Karpas-422 (cell line): ENCODE measurements at regions not wholly inside any gene's neighbourhood (a gene's known extent, or its start where the extent isn't known, plus 50 kb on each side); places are given as distances from the start of the nearest gene placed in this dataset.

Experiments
- DNase-seq: peaks from one replicate; pipeline ENCODE4 v3.0.0-alpha.2; 2015
- H2AFZ ChIP-seq: fragments of 200-600 bp; sonication (generic); 2 replicates; pipeline ENCODE4 v1.6.1; 2014; ENCODE audit warnings: antibody characterized with exemption, low read length, mixed read lengths
- H3K27ac ChIP-seq: fragments of 200-600 bp; sonication (generic); 2 replicates; pipeline ENCODE4 v1.5.1; 2014; ENCODE audit warnings: mild to moderate bottlenecking, low read length, moderate library complexity
- H3K27me3 ChIP-seq: fragments of 200-600 bp; sonication (generic); 2 replicates; pipeline ENCODE4 v1.6.1; 2014; ENCODE audit warnings: low read length, mixed read lengths
- H3K36me3 ChIP-seq: fragments of 200-600 bp; sonication (generic); 2 replicates; pipeline ENCODE4 v1.6.1; 2014; ENCODE audit warnings: low read length, mixed read lengths; ENCODE audit not compliant: insufficient read depth
- H3K4me1 ChIP-seq: fragments of 200-600 bp; sonication (generic); 2 replicates; pipeline ENCODE4 v1.6.1; 2014; ENCODE audit warnings: mild to moderate bottlenecking, low read length, mixed read lengths
- H3K4me2 ChIP-seq: fragments of 200-600 bp; sonication (generic); 2 replicates; pipeline ENCODE4 v1.6.1; 2014; ENCODE audit warnings: low read length, low read depth, mild to moderate bottlenecking; ENCODE audit not compliant: poor library complexity, severe bottlenecking
- H3K4me3 ChIP-seq: fragments of 200-600 bp; sonication (generic); 2 replicates; pipeline ENCODE4 v1.5.1; 2014; ENCODE audit warnings: mild to moderate bottlenecking, antibody characterized with exemption, low read length, mixed read lengths
- H3K79me2 ChIP-seq: fragments of 200-600 bp; sonication (generic); 2 replicates; pipeline ENCODE4 v1.6.1; 2014; ENCODE audit warnings: mild to moderate bottlenecking, low read length, mixed read lengths
- H3K9ac ChIP-seq: fragments of 200-600 bp; sonication (generic); 2 replicates; pipeline ENCODE4 v1.6.0; 2014; ENCODE audit warnings: low read length
- H3K9me2 ChIP-seq: fragments of 200-600 bp; sonication (generic), shearing (Covaris generic); replicated peaks from 2 replicates; pipeline ENCODE4 v1.6.0; 2014; ENCODE audit warnings: mild to moderate bottlenecking, low read length, moderate library complexity; ENCODE audit not compliant: insufficient read depth
- H3K9me3 ChIP-seq: fragments of 300-700, 200-600 bp; sonication (generic); 2 replicates; pipeline ENCODE4 v1.6.1; 2014; ENCODE audit warnings: low read length, mixed read lengths
- H4K20me1 ChIP-seq: fragments of 200-600 bp; sonication (generic); 2 replicates; pipeline ENCODE4 v1.6.1; 2014; ENCODE audit warnings: mild to moderate bottlenecking, antibody characterized with exemption, low read length, low read depth; ENCODE audit not compliant: insufficient read depth

- Histone ChIP-seq H3K79me2 (no peaks in the 10 kb centered on the region), H4K20me1 (no peaks in the 10 kb centered on the region), H3K27ac (no peak overlapping the region), H2AFZ (no peak overlapping the region), H3K4me1 (no peaks in the 10 kb centered on the region), H3K4me3 (no peak overlapping the region), H3K27me3 (no peaks in the 10 kb centered on the region), H3K9ac (no peak overlapping the region), H3K4me2 (no peak overlapping the region), H3K36me3 (no peaks in the 10 kb centered on the region), H3K9me2 (no peaks in the 10 kb centered on the region), H3K9me3 (no peaks in the 10 kb centered on the region; the same call in 1 of the 2 replicates)
- DNase-seq: no peak
Observed at GRCh38 chr10:105509517-105509916, 868.4 kb downstream of the SORCS3 start.

DNA sequence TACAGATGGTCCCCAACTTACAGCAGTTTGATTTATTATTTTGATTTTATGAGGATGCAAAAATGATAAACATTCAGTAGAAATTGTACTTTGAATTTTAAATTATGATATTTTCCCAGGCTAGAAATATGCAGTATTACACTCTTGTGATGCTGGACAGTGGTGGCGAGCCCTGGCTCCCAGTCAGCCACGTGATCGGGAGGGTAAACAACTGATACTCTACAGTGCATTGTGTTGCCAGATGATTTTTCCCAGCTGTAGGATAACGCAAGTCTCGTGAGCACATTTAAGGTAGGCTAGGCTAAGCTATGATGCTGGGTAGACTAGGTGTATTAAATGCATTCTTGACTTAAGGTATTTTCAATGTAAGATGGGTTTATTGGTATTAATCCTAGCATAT is 865.2 kb downstream of the SORCS3 start:
- Histone ChIP-seq H3K4me3 (no peak overlapping the region), H3K9ac (no peak overlapping the region)

GRCh38 chr10:105503714-105504113 is 862.6 kb downstream of the SORCS3 start:
- Histone ChIP-seq H3K27ac (no peak overlapping the region), H3K79me2 (no peaks in the 10 kb centered on the region), H3K9ac (no peak overlapping the region), H3K27me3 (no peaks in the 10 kb centered on the region), H3K4me1 (no peaks in the 10 kb centered on the region), H3K36me3 (no peaks in the 10 kb centered on the region), H3K4me2 (no peak overlapping the region), H3K9me2 (no peaks in the 10 kb centered on the region), H2AFZ (no peak overlapping the region), H3K4me3 (no peak overlapping the region), H3K9me3 (peaks cover 2% of the 10 kb centered on the region), H4K20me1 (no peaks in the 10 kb centered on the region)
- DNase-seq: no peak

More for the DNA sequence above, 865.2 kb downstream of the SORCS3 start:
- Histone ChIP-seq H4K20me1 (no peaks in the 10 kb centered on the region), H2AFZ (no peak overlapping the region), H3K4me1 (no peaks in the 10 kb centered on the region), H3K9me2 (no peaks in the 10 kb centered on the region), H3K27ac (no peak overlapping the region), H3K4me2 (no peak overlapping the region), H3K27me3 (no peaks in the 10 kb centered on the region), H3K36me3 (no peaks in the 10 kb centered on the region), H3K79me2 (no peaks in the 10 kb centered on the region), H3K9me3 (no peaks in the 10 kb centered on the region; the same call in 1 of the 2 replicates)
- DNase-seq: no peak

- no peak overlapping the region for H3K9ac ChIP-seq
- H3K36me3 ChIP-seq: no peaks in the 10 kb centered on the region
- no peaks in the 10 kb centered on the region for H3K79me2 ChIP-seq
- no peaks in the 10 kb centered on the region for H4K20me1 ChIP-seq
- peaks cover 2% of the 10 kb centered on the region for H3K9me3 ChIP-seq
- H3K27ac ChIP-seq: no peak overlapping the region
- H3K27me3 ChIP-seq: no peaks in the 10 kb centered on the region
- H3K4me2 ChIP-seq: no peak overlapping the region
- no peak overlapping the region for H2AFZ ChIP-seq
- DNase-seq: peak; percentile 25
- H3K9me2 ChIP-seq: no peaks in the 10 kb centered on the region
- H3K4me1 ChIP-seq: no peaks in the 10 kb centered on the region
- no peak overlapping the region for H3K4me3 ChIP-seq
Observed at GRCh38 chr10:105502058-105502457, 861.0 kb downstream of the SORCS3 start.

GRCh38 chr10:105494944-105495343 is 853.9 kb downstream of the SORCS3 start:
- H3K27me3 ChIP-seq: no peaks in the 10 kb centered on the region
- H3K4me1 ChIP-seq: no peaks in the 10 kb centered on the region
- H3K9ac ChIP-seq: no peak overlapping the region

DNA sequence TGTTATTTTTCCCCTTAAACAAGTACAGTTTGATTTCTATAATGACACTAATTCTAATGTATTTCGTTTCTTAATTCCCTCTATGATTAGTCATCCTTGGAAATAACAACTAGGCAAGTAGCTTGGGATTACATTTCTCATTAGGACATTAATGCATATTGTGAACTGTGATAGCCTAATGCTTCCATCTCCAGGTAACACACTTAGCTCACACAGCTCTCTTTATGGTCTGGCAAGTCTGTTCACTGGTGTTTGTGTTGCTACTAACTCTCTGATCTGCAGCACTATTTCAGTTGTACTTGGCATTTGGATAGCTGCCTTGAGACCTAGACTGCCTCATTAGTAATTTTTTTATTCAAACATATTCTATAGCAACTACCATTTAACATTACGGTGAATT is 853.2 kb downstream of the SORCS3 start:
- no peaks in the 10 kb centered on the region for H3K79me2 ChIP-seq
- no peak overlapping the region for H3K9ac ChIP-seq

More at GRCh38 chr10:105494944-105495343, 853.9 kb downstream of the SORCS3 start:
- no peaks in the 10 kb centered on the region for H3K79me2 ChIP-seq
- no peak overlapping the region for H2AFZ ChIP-seq
- peaks cover 2% of the 10 kb centered on the region for H3K9me3 ChIP-seq
- no peaks in the 10 kb centered on the region for H3K36me3 ChIP-seq
- H3K9me2 ChIP-seq: no peaks in the 10 kb centered on the region
- no peak overlapping the region for H3K27ac ChIP-seq
- no peak overlapping the region for H3K4me2 ChIP-seq
- H4K20me1 ChIP-seq: no peaks in the 10 kb centered on the region
- H3K4me3 ChIP-seq: no peak overlapping the region
- no peak for DNase-seq

GRCh38 chr10:105473170-105473569 is 832.1 kb downstream of the SORCS3 start:
- no peak overlapping the region for H3K9ac ChIP-seq
- H3K79me2 ChIP-seq: no peaks in the 10 kb centered on the region
- H3K4me3 ChIP-seq: no peak overlapping the region
- H3K4me1 ChIP-seq: no peaks in the 10 kb centered on the region
- H2AFZ ChIP-seq: no peak overlapping the region
- no peak overlapping the region for H3K27ac ChIP-seq
- no peaks in the 10 kb centered on the region for H4K20me1 ChIP-seq
- no peaks in the 10 kb centered on the region for H3K9me3 ChIP-seq
- no peaks in the 10 kb centered on the region for H3K36me3 ChIP-seq
- H3K9me2 ChIP-seq: no peaks in the 10 kb centered on the region
- no peak overlapping the region for H3K4me2 ChIP-seq
- no peak for DNase-seq
- no peaks in the 10 kb centered on the region for H3K27me3 ChIP-seq

More for the DNA sequence above, 853.2 kb downstream of the SORCS3 start:
- no peak overlapping the region for H3K27ac ChIP-seq
- no peak overlapping the region for H3K4me3 ChIP-seq
- H3K4me1 ChIP-seq: no peaks in the 10 kb centered on the region
- H4K20me1 ChIP-seq: no peaks in the 10 kb centered on the region
- H3K27me3 ChIP-seq: no peaks in the 10 kb centered on the region
- H3K36me3 ChIP-seq: no peaks in the 10 kb centered on the region
- no peak overlapping the region for H3K4me2 ChIP-seq
- H3K9me3 ChIP-seq: no peaks in the 10 kb centered on the region; the same call in 1 of the 2 replicates
- no peak for DNase-seq
- no peak overlapping the region for H2AFZ ChIP-seq
- no peaks in the 10 kb centered on the region for H3K9me2 ChIP-seq

DNA sequence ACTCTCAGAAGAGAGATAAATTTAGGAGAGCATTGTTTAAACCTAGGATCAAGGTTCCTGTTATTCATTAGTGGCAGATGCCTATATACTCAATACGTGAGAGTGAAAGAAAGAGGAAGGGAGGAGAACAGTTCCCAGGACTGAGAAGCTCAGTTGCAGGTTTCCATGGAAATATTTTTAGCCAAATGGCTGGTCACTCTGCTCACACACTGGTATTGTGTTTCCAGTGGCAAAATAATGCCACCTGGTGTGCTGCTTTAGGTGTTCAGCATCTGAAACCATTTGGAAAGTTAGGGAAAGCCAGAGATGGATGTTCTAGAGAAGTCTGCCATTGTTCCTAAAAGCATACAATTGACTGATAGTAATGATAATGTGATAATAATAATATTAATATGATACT is 827.7 kb downstream of the SORCS3 start:
- no peaks in the 10 kb centered on the region for H4K20me1 ChIP-seq
- H3K9me3 ChIP-seq: no peaks in the 10 kb centered on the region
- no peaks in the 10 kb centered on the region for H3K79me2 ChIP-seq
- no peak overlapping the region for H3K27ac ChIP-seq
- no peak overlapping the region for H3K4me3 ChIP-seq
- no peak overlapping the region for H3K9ac ChIP-seq
- H3K4me2 ChIP-seq: no peak overlapping the region
- no peaks in the 10 kb centered on the region for H3K9me2 ChIP-seq
- no peak overlapping the region for H2AFZ ChIP-seq
- no peaks in the 10 kb centered on the region for H3K4me1 ChIP-seq
- DNase-seq: no peak
- H3K36me3 ChIP-seq: no peaks in the 10 kb centered on the region
- no peaks in the 10 kb centered on the region for H3K27me3 ChIP-seq

DNA sequence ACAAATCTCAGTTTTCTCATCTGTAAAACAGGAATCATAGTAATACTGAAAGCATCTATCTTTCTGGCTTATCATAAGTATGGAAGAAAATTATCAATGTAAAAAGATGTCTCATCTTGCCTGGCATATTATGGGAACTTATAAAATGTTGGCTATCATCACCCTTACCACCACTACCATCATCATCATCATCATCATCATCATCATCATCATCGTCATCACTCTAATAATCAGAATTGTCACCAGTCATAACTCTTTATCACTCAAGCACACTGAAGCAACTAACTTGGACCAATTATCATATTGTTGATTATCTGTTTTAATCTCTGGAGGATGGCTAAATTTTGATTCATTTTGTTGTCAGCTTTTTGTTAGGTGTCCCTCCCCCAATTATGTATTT is 825.4 kb downstream of the SORCS3 start:
- Histone ChIP-seq H2AFZ (no peak overlapping the region), H3K36me3 (no peaks in the 10 kb centered on the region), H3K27me3 (no peaks in the 10 kb centered on the region), H3K27ac (no peak overlapping the region), H3K4me2 (no peak overlapping the region), H3K79me2 (no peaks in the 10 kb centered on the region), H3K4me1 (no peaks in the 10 kb centered on the region), H3K9me3 (peaks cover 9% of the 10 kb centered on the region), H3K9ac (no peak overlapping the region), H3K9me2 (no peaks in the 10 kb centered on the region), H4K20me1 (no peaks in the 10 kb centered on the region), H3K4me3 (no peak overlapping the region)
- no peak for DNase-seq
